ENCODE measurements at regions not wholly inside any gene's neighbourhood (a gene's known extent, or its start where the extent isn't known, plus 50 kb on each side); places are given as distances from the start of the nearest gene placed in this dataset.
"Not testable (repeated sequence)": the region's sequence is repeated elsewhere in the genome, so short reads cannot be mapped to it uniquely, and the experiment has no call there.

- no peak for DNase-seq
Observed at GRCh38 chr11:129637983-129638776, 177.5 kb upstream of the TMEM45B start.

GRCh38 chr11:129639300-129639699 lies 176.3 kb upstream of the TMEM45B start:
- no peak for DNase-seq

GRCh38 chr11:129640671-129641070 lies 175.0 kb upstream of the TMEM45B start:
- DNase-seq, result no peak

- DNase-seq, result no peak
Observed at GRCh38 chr11:129643031-129643721, 172.5 kb upstream of the TMEM45B start.

- DNase-seq, result no peak
Observed at GRCh38 chr11:129644326-129644725, 171.3 kb upstream of the TMEM45B start.

- no peak for DNase-seq
Observed at GRCh38 chr11:129645943-129646342, 169.7 kb upstream of the TMEM45B start.

GRCh38 chr11:129650044-129650443 lies 165.6 kb upstream of the TMEM45B start:
- not testable (repeated sequence) for DNase-seq

- DNase-seq, result no peak
Observed at GRCh38 chr11:129652835-129653234, 162.8 kb upstream of the TMEM45B start.

GRCh38 chr11:129655247-129655832 lies 160.3 kb upstream of the TMEM45B start:
- no peak for DNase-seq

GRCh38 chr11:129657866-129658525 lies 157.7 kb upstream of the TMEM45B start:
- no peak for DNase-seq

- DNase-seq, result no peak
Observed at GRCh38 chr11:129658526-129658867, 157.2 kb upstream of the TMEM45B start.

GRCh38 chr11:129680907-129681306 lies 134.7 kb upstream of the TMEM45B start:
- DNase-seq, result no peak

GRCh38 chr11:129681344-129682114 lies 134.1 kb upstream of the TMEM45B start:
- DNase-seq, result no peak

- DNase-seq, result no peak
Observed at GRCh38 chr11:129686269-129686668, 129.4 kb upstream of the TMEM45B start.

GRCh38 chr11:129691142-129691541 lies 124.5 kb upstream of the TMEM45B start:
- no peak for DNase-seq

- no peak for DNase-seq
Observed at GRCh38 chr11:129694538-129694937, 121.1 kb upstream of the TMEM45B start.

GRCh38 chr11:129694966-129695365 lies 120.7 kb upstream of the TMEM45B start:
- no peak for DNase-seq

- DNase-seq, result peak; percentile 49
Observed at GRCh38 chr11:129695571-129696308, 119.9 kb upstream of the TMEM45B start.

- DNase-seq, result no peak
Observed at GRCh38 chr11:129696309-129696989, 119.2 kb upstream of the TMEM45B start.

- DNase-seq, result no peak
Observed at GRCh38 chr11:129698212-129698611, 117.4 kb upstream of the TMEM45B start.

- no peak for DNase-seq
Observed at GRCh38 chr11:129699711-129700304, 115.8 kb upstream of the TMEM45B start.

All from effector CD8-positive, alpha-beta T cell (primary cell).